H1 (cell line): ENCODE measurements at regions not wholly inside any gene's neighbourhood (a gene's known extent, or its start where the extent isn't known, plus 50 kb on each side); places are given as distances from the start of the nearest gene placed in this dataset.

ENCODE experiments used
- CTCF ChIA-PET: fragments of 300-600 bp; sonication (Branson Sonifier 250); formaldehyde crosslinking; loops from one replicate; lab custom pipeline; 2021; ENCODE audit not compliant: partially characterized antibody; lab: Charles Lee
- POLR2A ChIA-PET: fragments of 300-600 bp; sonication (Branson Sonifier 250); formaldehyde crosslinking; loops from one replicate; lab custom pipeline; 2021; ENCODE audit warnings: inconsistent platforms; ENCODE audit not compliant: partially characterized antibody; lab: Charles Lee
- DNase-seq, 2 experiments: peaks; one replicate each; pipeline versions ENCODE4 v3.0.0 to v3.0.0-alpha.2; 2010 to 2022; ENCODE audit warnings: low spot score in 2 of 2, low read depth in 1 of 2, mixed read lengths in 1 of 2
- FAIRE-seq: peaks from 2 replicates; lab custom pipeline; 2011; peaks lifted over from hg19 to GRCh38; lab: Jason Lieb, UNC
- H2AFZ ChIP-seq: 2 replicates; pipeline ENCODE4 v1.8.1; 2012; ENCODE audit warnings: low read length, inconsistent platforms
- H2AK5ac ChIP-seq: 2 replicates; pipeline ENCODE4 v1.6.1; 2013; ENCODE audit warnings: low read depth, low read length
- H2BK120ac ChIP-seq: replicated peaks from 2 replicates; pipeline ENCODE3; 2013; ENCODE audit warnings: low read depth, low read length, inconsistent platforms
- H2BK12ac ChIP-seq: 2 replicates; pipeline ENCODE4 v1.6.1; 2013; ENCODE audit warnings: low read depth, low read length
- H2BK15ac ChIP-seq: 2 replicates; pipeline ENCODE4 v1.6.1; 2013; ENCODE audit warnings: low read length
- H2BK20ac ChIP-seq: 2 replicates; pipeline ENCODE4 v1.6.1; 2013; ENCODE audit warnings: low read length
- H2BK5ac ChIP-seq: 2 replicates; pipeline ENCODE4 v1.6.1; 2013; ENCODE audit warnings: low read depth, low read length
- H3K14ac ChIP-seq: 2 replicates; pipeline ENCODE4 v1.6.1; 2013; ENCODE audit warnings: inconsistent platforms; ENCODE audit not compliant: insufficient read length
- H3K18ac ChIP-seq: 2 replicates; pipeline ENCODE4 v1.6.1; 2013; ENCODE audit warnings: low read length; ENCODE audit errors: extremely low read depth
- H3K23ac ChIP-seq: 2 replicates; pipeline ENCODE4 v1.6.1; 2013; ENCODE audit warnings: inconsistent platforms; ENCODE audit not compliant: insufficient read length
- H3K23me2 ChIP-seq: 2 replicates; pipeline ENCODE4 v1.6.1; 2013; ENCODE audit warnings: low read depth, low read length
- H3K27ac ChIP-seq: 2 replicates; pipeline ENCODE4 v1.6.1; 2011; ENCODE audit warnings: low read depth, low read length, inconsistent platforms
- H3K27me3 ChIP-seq, 4 experiments: replicated peaks in 1 of 4; 1 replicate in 1 of 4; 2 replicates in 3 of 4; pipeline versions ENCODE4 v1.6.1 to v1.8.1; 2011 to 2013; ENCODE audit warnings: low read length in 3 of 4, mild to moderate bottlenecking in 3 of 4, inconsistent platforms in 2 of 4, mixed read lengths in 2 of 4, moderate library complexity in 1 of 4; ENCODE audit not compliant: control insufficient read depth in 3 of 4, insufficient read depth in 3 of 4; ENCODE audit errors: extremely low read depth in 1 of 4
- H3K36me3 ChIP-seq, 4 experiments: 2 replicates each; pipeline versions ENCODE4 v1.6.1 to v1.8.1; 2011 to 2013; ENCODE audit warnings: mild to moderate bottlenecking in 4 of 4, low read length in 3 of 4, moderate library complexity in 2 of 4, control low read depth in 1 of 4, inconsistent platforms in 1 of 4; ENCODE audit not compliant: insufficient read depth in 4 of 4, control insufficient read depth in 2 of 4
- H3K4ac ChIP-seq: replicated peaks from 2 replicates; pipeline ENCODE3; 2013; ENCODE audit warnings: low read length, low read depth, mixed read lengths, inconsistent platforms; ENCODE audit not compliant: insufficient read length
- H3K4me1 ChIP-seq, 4 experiments: replicated peaks in 1 of 4; 1 replicate in 1 of 4; 2 replicates in 3 of 4; pipeline versions ENCODE4 v1.6.1 to v1.8.1; 2011 to 2013; ENCODE audit warnings: low read length in 3 of 4, inconsistent platforms in 2 of 4, mixed read lengths in 1 of 4; ENCODE audit not compliant: insufficient read depth in 4 of 4, control insufficient read depth in 3 of 4
- H3K4me2 ChIP-seq, 2 experiments: 2 replicates each; pipeline versions ENCODE4 v1.6.1 to v1.8.1; 2011 to 2013; ENCODE audit warnings: low read depth in 2 of 2, low read length in 2 of 2, control low read depth in 1 of 2, inconsistent platforms in 1 of 2, mild to moderate bottlenecking in 1 of 2; ENCODE audit not compliant: insufficient read depth in 1 of 2
- H3K4me3 ChIP-seq, 4 experiments: fragments of 200-600, 300-600 bp in 1 of 4; sonication (generic), shearing (Covaris generic), sonication (Bioruptor Twin) in 1 of 4; 2 replicates each; pipeline versions ENCODE4 v1.5.1 to v1.8.1; 2011 to 2016; ENCODE audit warnings: low read length in 4 of 4, low read depth in 3 of 4, control low read depth in 2 of 4, inconsistent platforms in 2 of 4, mild to moderate bottlenecking in 2 of 4, mixed read lengths in 1 of 4, moderate library complexity in 1 of 4; ENCODE audit not compliant: insufficient read depth in 2 of 4; ENCODE audit errors: extremely low read depth in 1 of 4
- H3K56ac ChIP-seq: replicated peaks from 2 replicates; pipeline ENCODE3; 2013; ENCODE audit warnings: low read depth, mild to moderate bottlenecking, mixed read lengths, low read length, inconsistent platforms; ENCODE audit not compliant: insufficient read length
- H3K79me1 ChIP-seq: 2 replicates; pipeline ENCODE4 v1.6.1; 2013; ENCODE audit warnings: low read depth, low read length, control low read depth
- H3K79me2 ChIP-seq, 2 experiments: 2 replicates each; pipeline versions ENCODE4 v1.6.1 to v1.8.1; 2012 to 2013; ENCODE audit warnings: low read length in 2 of 2, mild to moderate bottlenecking in 2 of 2, inconsistent platforms in 1 of 2; ENCODE audit not compliant: insufficient read depth in 2 of 2, control insufficient read depth in 1 of 2
- H3K9ac ChIP-seq, 4 experiments: replicated peaks in 1 of 4; 1 replicate in 1 of 4; 2 replicates in 3 of 4; pipeline versions ENCODE4 v1.6.1 to v1.8.1; 2011 to 2013; ENCODE audit warnings: low read depth in 3 of 4, low read length in 3 of 4, control low read depth in 2 of 4, mild to moderate bottlenecking in 2 of 4, moderate library complexity in 2 of 4, inconsistent platforms in 1 of 4; ENCODE audit errors: extremely low read depth in 1 of 4
- H3K9me3 ChIP-seq, 2 experiments: 2 replicates each; pipeline versions ENCODE4 v1.6.1 to v1.8.1; 2012 to 2013; ENCODE audit warnings: mild to moderate bottlenecking in 2 of 2, moderate library complexity in 2 of 2, control low read depth in 1 of 2, inconsistent platforms in 1 of 2, low read depth in 1 of 2, low read length in 1 of 2, mixed read lengths in 1 of 2; ENCODE audit not compliant: insufficient read depth in 2 of 2
- H4K20me1 ChIP-seq, 2 experiments: replicated peaks in 1 of 2; 2 replicates each; pipeline versions ENCODE3 to v1.8.1; 2011 to 2013; ENCODE audit warnings: inconsistent platforms in 2 of 2, low read length in 2 of 2, mild to moderate bottlenecking in 1 of 2; ENCODE audit not compliant: insufficient read depth in 2 of 2, control insufficient read depth in 1 of 2
- H4K5ac ChIP-seq: 2 replicates; pipeline ENCODE4 v1.6.1; 2013; ENCODE audit warnings: low read length, low read depth, mixed read lengths, inconsistent platforms; ENCODE audit not compliant: insufficient read length
- H4K8ac ChIP-seq: 2 replicates; pipeline ENCODE4 v1.8.0; 2013; ENCODE audit warnings: mild to moderate bottlenecking, moderate library complexity, low read length, inconsistent platforms; ENCODE audit not compliant: insufficient read depth; ENCODE audit errors: extremely low read depth
- H4K91ac ChIP-seq: replicated peaks from 2 replicates; pipeline ENCODE3; 2013; ENCODE audit warnings: low read length, mixed read lengths, inconsistent platforms; ENCODE audit not compliant: insufficient read length
- BCL11A ChIP-seq, 2 experiments: IDR thresholded peaks; one replicate each; pipeline ENCODE4 v1.6.1; 2011; ENCODE audit warnings: low read depth in 2 of 2, low read length in 2 of 2, mild to moderate bottlenecking in 2 of 2
- EP300 ChIP-seq, 2 experiments: IDR thresholded peaks; 1 replicate in 1 of 2; 2 replicates in 1 of 2; pipeline ENCODE4 v1.6.1; 2011 to 2012; ENCODE audit warnings: low read depth in 2 of 2, low read length in 2 of 2, mild to moderate bottlenecking in 2 of 2, borderline replicate concordance in 1 of 2, inconsistent platforms in 1 of 2, moderate library complexity in 1 of 2
- SIX5 ChIP-seq: IDR thresholded peaks from 2 replicates; pipeline ENCODE4 v1.6.1; 2011; ENCODE audit warnings: mild to moderate bottlenecking, low read depth, low read length
- TBP ChIP-seq: IDR thresholded peaks from 2 replicates; pipeline ENCODE4 v1.6.1; 2011; ENCODE audit warnings: low read depth, low read length, improper control_type of control experiment
- WGBS, 2 experiments: shearing (Covaris generic) in 1 of 2; methylation state at CpG; one replicate each; pipeline versions ENCODE4 v1.1.6 to v1.1.7; 2013 to 2015; ENCODE audit warnings: low lambda C conversion rate in 2 of 2, mixed read lengths in 2 of 2, inconsistent platforms in 1 of 2, low coverage in 1 of 2, missing lambda C conversion rate in 1 of 2; ENCODE audit not compliant: insufficient replicate concordance in 2 of 2, insufficient coverage in 1 of 2, insufficient read length in 1 of 2; ENCODE audit errors: extremely low coverage in 1 of 2, missing lambda C conversion rate in 1 of 2; 5-methylcytosine and 5-hydroxymethylcytosine counted together

DNA sequence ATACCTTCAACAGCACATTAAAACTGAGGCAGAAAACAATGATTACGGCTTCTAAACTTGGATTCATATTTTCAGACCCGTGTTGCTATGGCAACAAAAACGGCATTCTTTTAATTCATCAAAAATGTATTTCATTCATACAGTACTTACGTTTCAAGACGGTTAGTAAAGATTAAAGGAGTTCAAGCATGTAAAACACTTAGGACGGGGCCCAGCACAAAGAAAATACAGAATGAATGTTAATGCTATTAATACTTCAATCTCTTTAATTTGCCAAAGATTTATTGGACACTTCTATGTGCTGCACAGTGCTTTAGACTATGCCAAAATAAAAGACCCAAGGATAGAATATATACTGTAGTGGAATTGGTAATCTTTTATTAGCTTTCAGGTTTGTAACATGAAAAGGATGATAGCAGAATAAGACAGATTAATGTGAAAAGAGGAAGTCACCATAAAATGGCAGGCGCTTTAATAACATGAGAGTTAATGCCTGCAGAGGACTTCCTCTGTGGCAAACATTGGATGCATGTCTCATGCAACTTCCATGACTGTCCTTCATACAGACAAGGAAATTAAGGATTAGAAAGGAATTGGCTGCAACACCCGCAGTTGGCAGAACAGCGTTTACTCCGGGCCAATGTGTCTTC lies 201.6 kb upstream of the KLF6 start:
- H4K91ac ChIP-seq, result no peak overlapping the region
- FAIRE-seq (no peak), DNase-seq (no peak)
- H2BK20ac ChIP-seq, result no peak overlapping the region
- no peak overlapping the region for H2AFZ ChIP-seq
- H2AK5ac ChIP-seq, result no peak overlapping the region
- no peak overlapping the region for H3K14ac ChIP-seq
- H3K4me3 ChIP-seq, result no peak overlapping the region
- H3K27ac ChIP-seq, result no peak overlapping the region
- no peaks in the 10 kb centered on the region for H3K79me2 ChIP-seq
- no peak overlapping the region for H2BK5ac ChIP-seq
- no peak overlapping the region for H4K5ac ChIP-seq
- POLR2A ChIA-PET, result no interaction called here
- H4K20me1 ChIP-seq, result no peaks in the 10 kb centered on the region
- WGBS, 2 experiments, result 96% methylated on average over 10 of the region's 10 CpGs; no CpG with 5 or more reads in 1 of the 2 experiments
- H3K36me3 ChIP-seq, result no peaks in the 10 kb centered on the region
- no peak overlapping the region for H3K23ac ChIP-seq
- CTCF ChIA-PET, result no interaction called here
- H4K8ac ChIP-seq, result no peak overlapping the region
- H2BK120ac ChIP-seq, result no peak overlapping the region
- no peaks in the 10 kb centered on the region for H3K79me1 ChIP-seq
- H3K18ac ChIP-seq, result no peak overlapping the region
- no peak overlapping the region for H3K56ac ChIP-seq
- H3K9ac ChIP-seq, result no peak overlapping the region
- H2BK15ac ChIP-seq, result no peak overlapping the region
- TF ChIP-seq SIX5, result no peak
- no peak for TF ChIP-seq BCL11A (IDR thresholded peaks at IDR 0.05; ENCODE audit: low read depth in 2 of 2, low read length in 2 of 2)
- TF ChIP-seq TBP, result no peak
- TF ChIP-seq EP300 (IDR thresholded peaks at IDR 0.05; ENCODE audit: borderline replicate concordance in 1 of 2, low read depth in 2 of 2, low read length in 2 of 2), result no peak
- TF ChIP-seq, all 59 proteins: peak for 0
- no peaks in the 10 kb centered on the region for H3K27me3 ChIP-seq
- no peaks in the 10 kb centered on the region; a peak in 1 of 4 replicates for H3K9me3 ChIP-seq
- H2BK12ac ChIP-seq, result no peak overlapping the region
- H3K4me2 ChIP-seq, result no peak overlapping the region
- H3K23me2 ChIP-seq, result no peaks in the 10 kb centered on the region
- H3K4ac ChIP-seq, result no peak overlapping the region
- no peaks in the 10 kb centered on the region for H3K4me1 ChIP-seq
